Ascending aorta (tissue), 2 donors: ENCODE measurements at regions not wholly inside any gene's neighbourhood (a gene's known extent, or its start where the extent isn't known, plus 50 kb on each side); places are given as distances from the start of the nearest gene placed in this dataset.

Source experiments
- DNase-seq, 2 donors: peaks; one replicate each; pipeline ENCODE4 v3.0.0-alpha.2; 2019; ENCODE audit warnings: low spot score in 2 of 2
- H3K27ac ChIP-seq, 2 donors: fragments of 200-600 bp; sonication (generic); one replicate each; pipeline ENCODE4 v1.5.1; 2016 to 2017; ENCODE audit warnings: mild to moderate bottlenecking in 1 of 2
- H3K27me3 ChIP-seq: fragments of 200-600 bp; sonication (generic); one replicate; pipeline ENCODE4 v1.5.1; 2017
- H3K36me3 ChIP-seq, 2 donors: fragments of 200-600 bp; sonication (generic); one replicate each; pipeline ENCODE4 v1.5.1; 2016
- H3K4me1 ChIP-seq, 2 donors: fragments of 200-600 bp; sonication (generic); one replicate each; pipeline ENCODE4 v1.5.1; 2016 to 2017; ENCODE audit warnings: mild to moderate bottlenecking in 1 of 2
- H3K4me3 ChIP-seq, 2 donors: fragments of 200-600 bp; sonication (generic); one replicate each; pipeline ENCODE4 v1.5.1; 2016 to 2017; ENCODE audit warnings: mild to moderate bottlenecking in 1 of 2
- H3K9me3 ChIP-seq, 2 donors: fragments of 200-600 bp; sonication (generic); one replicate each; pipeline ENCODE4 v1.5.1; 2016
- CTCF ChIP-seq, 3 experiments: fragments of 200-600 bp in 2 of 3; fragments of 450-650 bp in 1 of 3; sonication (generic) in 2 of 3; IDR thresholded peaks; one replicate each; pipeline ENCODE4 v1.5.1; 2016 to 2019; ENCODE audit warnings: antibody characterized with exemption in 3 of 3, mild to moderate bottlenecking in 1 of 3, moderate library complexity in 1 of 3
- intact Hi-C: fragments of 100-400 bp; cut with DNase I; formaldehyde crosslinking; loops from one replicate; pipeline ENCODE4 v1.15.1; 2023

- DNase-seq, result peak in 1 of 2 donors; percentile 55
- no peak for TF ChIP-seq CTCF (IDR thresholded peaks at IDR 0.05)
- intact Hi-C loops, result no loop called here
- no peak overlapping the region for H3K27ac ChIP-seq
- no peaks in the 10 kb centered on the region for H3K9me3 ChIP-seq
- no peaks in the 10 kb centered on the region for H3K36me3 ChIP-seq
- no peak overlapping the region for H3K4me3 ChIP-seq
- H3K4me1 ChIP-seq, result peaks cover 0 to 4% of the 10 kb centered on the region in 2 donors
- H3K27me3 ChIP-seq, result no peaks in the 10 kb centered on the region
Measured at GRCh38 chr2:71791061-71791450, 337.7 kb downstream of the DYSF start.

- H3K27me3 ChIP-seq, result no peaks in the 10 kb centered on the region
- H3K9me3 ChIP-seq, result no peaks in the 10 kb centered on the region
- H3K4me3 ChIP-seq, result no peak overlapping the region
- no peaks in the 10 kb centered on the region for H3K4me1 ChIP-seq
- H3K36me3 ChIP-seq, result no peaks in the 10 kb centered on the region
- TF ChIP-seq CTCF (IDR thresholded peaks at IDR 0.05), result no peak
- no peak overlapping the region for H3K27ac ChIP-seq
- intact Hi-C loops, result no loop called here
- peak in 1 of 2 donors; percentile 34 for DNase-seq
Measured at GRCh38 chr2:71790226-71791060, 337.1 kb downstream of the DYSF start.

GRCh38 chr2:71789556-71790204 is 336.3 kb downstream of the DYSF start:
- no peaks in the 10 kb centered on the region for H3K27me3 ChIP-seq
- no peak for DNase-seq
- no peak overlapping the region for H3K4me3 ChIP-seq
- H3K27ac ChIP-seq, result no peak overlapping the region
- intact Hi-C loops, result no loop called here
- H3K36me3 ChIP-seq, result no peaks in the 10 kb centered on the region
- peaks cover 0 to 2% of the 10 kb centered on the region in 2 donors for H3K4me1 ChIP-seq
- no peaks in the 10 kb centered on the region for H3K9me3 ChIP-seq
- TF ChIP-seq CTCF (IDR thresholded peaks at IDR 0.05), result no peak

GRCh38 chr2:71788601-71789240 is 335.4 kb downstream of the DYSF start:
- intact Hi-C loops, result no loop called here
- peaks cover 0 to 3% of the 10 kb centered on the region in 2 donors for H3K4me1 ChIP-seq
- H3K27ac ChIP-seq, result no peak overlapping the region
- DNase-seq, result peak in 1 of 2 donors; percentile 50
- H3K4me3 ChIP-seq, result no peak overlapping the region
- H3K27me3 ChIP-seq, result no peaks in the 10 kb centered on the region
- no peaks in the 10 kb centered on the region for H3K36me3 ChIP-seq
- no peak for TF ChIP-seq CTCF (IDR thresholded peaks at IDR 0.05)
- no peaks in the 10 kb centered on the region for H3K9me3 ChIP-seq

- Histone ChIP-seq H3K27me3 (no peaks in the 10 kb centered on the region), H3K9me3 (no peaks in the 10 kb centered on the region), H3K36me3 (no peaks in the 10 kb centered on the region), H3K4me3 (no peak overlapping the region), H3K27ac (no peak overlapping the region), H3K4me1 (peaks cover 0 to 3% of the 10 kb centered on the region in 2 donors)
- no peak for TF ChIP-seq CTCF (IDR thresholded peaks at IDR 0.05)
- intact Hi-C loops, result no loop called here
- peak in 1 of 2 donors; percentile 22 for DNase-seq
Measured at GRCh38 chr2:71788186-71788525, 334.8 kb downstream of the DYSF start.
